Ovary (tissue), 3 donors: ENCODE measurements at regions not wholly inside any gene's neighbourhood (a gene's known extent, or its start where the extent isn't known, plus 50 kb on each side); places are given as distances from the start of the nearest gene placed in this dataset.

Source experiments
- CTCF ChIP-seq, 3 donors: fragments of 450-650 bp in 2 of 3; fragments of 200-600 bp in 1 of 3; IDR thresholded peaks; one replicate each; pipeline versions ENCODE4 v1.5.1 to v1.8.0; 2016 to 2022; ENCODE audit warnings: antibody characterized with exemption in 3 of 3, mild to moderate bottlenecking in 1 of 3
- POLR2A ChIP-seq: fragments of 450-650 bp; IDR thresholded peaks from one replicate; pipeline ENCODE4 v1.6.1; 2017; ENCODE audit warnings: antibody characterized with exemption, mild to moderate bottlenecking, moderate library complexity
- donor health status: DM: no; HTN: no; CAD: no.

GRCh38 chrX:68945081-68945602, 116.3 kb downstream of the EFNB1 start:
- no peak for TF ChIP-seq CTCF (IDR thresholded peaks at IDR 0.05)
- TF ChIP-seq POLR2A = no peak
